Heart right ventricle (tissue), 16 donors: ENCODE measurements at regions not wholly inside any gene's neighbourhood (a gene's known extent, or its start where the extent isn't known, plus 50 kb on each side); places are given as distances from the start of the nearest gene placed in this dataset.

Experiments
- ATAC-seq, 8 donors: fragments of 200-7000 bp; cut with Tn5 transposase; one replicate each; pipeline ENCODE4 v1.9.1; 2020; ENCODE audit warnings: mild to moderate bottlenecking in 8 of 8, moderate library complexity in 8 of 8, moderate number of reproducible peaks in 1 of 8
- DNase-seq, 2 donors: peaks; one replicate each; pipeline ENCODE4 v3.0.0-alpha.2; 2020
- H3K27ac ChIP-seq, 10 donors: fragments of 200-600 bp; sonication (generic) in 2 of 10; one replicate each; pipeline versions ENCODE4 v1.5.0 to v1.8.0; 2020 to 2022; ENCODE audit warnings: mild to moderate bottlenecking in 3 of 10
- H3K27me3 ChIP-seq, 7 donors: fragments of 200-600 bp; one replicate each; pipeline ENCODE4 v1.8.0; 2021 to 2022; ENCODE audit warnings: mild to moderate bottlenecking in 2 of 7
- H3K36me3 ChIP-seq, 9 donors: fragments of 200-600 bp; sonication (generic) in 1 of 9; one replicate each; pipeline versions ENCODE4 v1.5.0 to v1.8.0; 2020 to 2022; ENCODE audit warnings: mild to moderate bottlenecking in 2 of 9
- H3K4me1 ChIP-seq, 9 donors: fragments of 200-600 bp; sonication (generic) in 1 of 9; one replicate each; pipeline versions ENCODE4 v1.5.0 to v1.8.0; 2020 to 2022; ENCODE audit warnings: mild to moderate bottlenecking in 4 of 9
- H3K4me3 ChIP-seq, 10 donors: fragments of 200-600 bp; sonication (generic) in 2 of 10; one replicate each; pipeline versions ENCODE4 v1.5.0 to v1.8.0; 2020 to 2022; ENCODE audit warnings: mild to moderate bottlenecking in 7 of 10, moderate library complexity in 2 of 10
- H3K9me3 ChIP-seq, 11 donors: fragments of 200-600 bp in 10 of 11; sonication (generic) in 2 of 11; one replicate each; pipeline versions ENCODE4 v1.5.0 to v1.8.0; 2013 to 2022; ENCODE audit warnings: mild to moderate bottlenecking in 2 of 11, control low read depth in 1 of 11, moderate library complexity in 1 of 11
- WGBS, 2 donors: extraction: QIAGEN DNeasy Blood & Tissue Kit; methylation state at CpG; one replicate each; pipeline ENCODE4 v1.1.7; 2013; ENCODE audit warnings: inconsistent platforms in 1 of 2; 5-methylcytosine and 5-hydroxymethylcytosine counted together
- intact Hi-C, 10 donors: fragments of 100-400 bp; cut with DNase I; formaldehyde crosslinking; loops; one replicate each; pipeline versions ENCODE4 v1.11.1 to v1.14.2; 2022
- TF ChIP-seq, protein P1 (sequence below), 9 donors: fragments of 200-600 bp; sonication (generic) in 2 of 9; IDR thresholded peaks; one replicate each; pipeline versions ENCODE4 v1.5.0 to v1.8.0; 2021 to 2022; ENCODE audit warnings: antibody characterized with exemption in 9 of 9, mild to moderate bottlenecking in 5 of 9, moderate library complexity in 1 of 9
- donor health status: Arrhythmogenic right ventricular cardiomyopathy.
- donor health status: ischemic (EF 13 %, LVEDD 7.1; RV severe dilation, severe dysfunction).
- donor health status: healthy with polysubstance abuse.
- donor health status: DM: no; HTN: yes; CAD: no.
- donor health status: DM: no; HTN: no; CAD: no.
- donor health status: ischemic (EF 25% LVEDD 6.9; RV normal size, moderate dysfunction).
- donor health status: ischemic (EF 25% LVEDD 5.7; RV mildly dilated, moderate dysfunction).
- donor health status: healthy.
- donor health status: DM: yes; HTN: yes; CAD: no.
- donor health status: Ischemic cardiomyopathy.
- donor health status: ischemic (EF 35%, LVEDD 5.7; RV mildly dilated, moderate dysfunction).
- donor health status: nonischemic (EF 11% LVEDD 7.7; RV severe dilation, severe dysfunction).
- donor health status: DM: yes; HTN: yes; CAD: no.
- donor health status: PGD.
- donor health status: ischemic (EF 29% LVEDD 5.4; RV normal size, mild dysfunction).
- donor health status: nonischemic (EF 23%, LVEDD 6.1; RV moderate dilation, normal function).

DNA sequence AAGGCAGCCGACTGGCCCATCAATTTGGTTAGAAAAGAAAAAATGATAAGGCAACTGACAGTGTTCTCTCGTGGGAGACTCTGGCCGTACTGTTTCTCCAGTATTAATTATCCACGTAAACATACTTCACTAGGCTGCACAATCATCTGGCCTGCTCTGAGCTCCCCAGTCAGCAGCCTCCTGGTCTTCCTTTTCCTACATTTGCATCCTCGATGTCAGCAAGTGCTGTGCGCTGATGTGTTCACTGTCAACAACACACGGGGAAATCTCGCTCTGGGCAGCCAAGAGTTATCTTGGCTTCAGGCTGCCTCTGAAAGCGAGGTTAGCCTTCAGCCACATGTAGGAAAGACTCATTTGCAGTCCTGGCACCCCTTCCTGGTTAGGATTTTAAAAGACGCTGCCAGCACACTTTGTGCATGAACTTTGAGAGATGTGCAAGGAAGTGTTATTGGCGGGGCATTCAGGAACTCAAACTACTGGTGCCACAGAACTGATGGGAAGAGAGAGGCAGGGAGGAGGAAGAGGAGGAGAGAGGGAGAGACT is 460.5 kb upstream of the ARID1B start:
- H3K4me3 ChIP-seq, result no peak overlapping the region
- no peaks in the 10 kb centered on the region for H3K27me3 ChIP-seq
- H3K36me3 ChIP-seq, result no peaks in the 10 kb centered on the region
- H3K9me3 ChIP-seq, result no peaks in the 10 kb centered on the region
- intact Hi-C loops, result no loop called here
- DNase-seq (no peak), ATAC-seq (no peak)
- no peak overlapping the region for H3K27ac ChIP-seq
- WGBS, 2 donors, result 71 to 77% methylated on average over 11 of the region's 11 CpGs
- TF ChIP-seq, protein P1, sequence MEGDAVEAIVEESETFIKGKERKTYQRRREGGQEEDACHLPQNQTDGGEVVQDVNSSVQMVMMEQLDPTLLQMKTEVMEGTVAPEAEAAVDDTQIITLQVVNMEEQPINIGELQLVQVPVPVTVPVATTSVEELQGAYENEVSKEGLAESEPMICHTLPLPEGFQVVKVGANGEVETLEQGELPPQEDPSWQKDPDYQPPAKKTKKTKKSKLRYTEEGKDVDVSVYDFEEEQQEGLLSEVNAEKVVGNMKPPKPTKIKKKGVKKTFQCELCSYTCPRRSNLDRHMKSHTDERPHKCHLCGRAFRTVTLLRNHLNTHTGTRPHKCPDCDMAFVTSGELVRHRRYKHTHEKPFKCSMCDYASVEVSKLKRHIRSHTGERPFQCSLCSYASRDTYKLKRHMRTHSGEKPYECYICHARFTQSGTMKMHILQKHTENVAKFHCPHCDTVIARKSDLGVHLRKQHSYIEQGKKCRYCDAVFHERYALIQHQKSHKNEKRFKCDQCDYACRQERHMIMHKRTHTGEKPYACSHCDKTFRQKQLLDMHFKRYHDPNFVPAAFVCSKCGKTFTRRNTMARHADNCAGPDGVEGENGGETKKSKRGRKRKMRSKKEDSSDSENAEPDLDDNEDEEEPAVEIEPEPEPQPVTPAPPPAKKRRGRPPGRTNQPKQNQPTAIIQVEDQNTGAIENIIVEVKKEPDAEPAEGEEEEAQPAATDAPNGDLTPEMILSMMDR (IDR thresholded peaks at IDR 0.05), result no peak
- H3K4me1 ChIP-seq, result no peaks in the 10 kb centered on the region

DNA sequence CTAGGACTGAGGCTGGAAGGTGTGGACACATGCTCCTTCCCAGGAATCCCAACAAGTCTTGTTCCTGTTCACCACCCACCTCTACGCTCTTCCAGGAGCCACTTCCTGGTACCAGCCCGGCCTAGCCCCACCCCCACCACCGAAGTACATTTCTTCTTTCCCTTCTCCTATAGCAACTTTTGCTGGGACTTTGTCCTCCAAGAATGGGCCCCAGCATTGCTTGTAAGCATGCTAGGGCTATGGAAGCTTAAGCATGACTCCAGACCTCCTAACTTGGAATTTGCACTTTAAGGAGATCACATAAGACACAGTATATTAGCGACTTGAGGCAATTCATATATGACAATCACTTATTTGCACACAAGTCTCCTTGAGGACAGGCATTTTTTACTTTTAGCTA is 462.0 kb upstream of the ARID1B start:
- WGBS, 2 donors, result 80 to 85% methylated on average over 4 of the region's 4 CpGs
- Histone ChIP-seq H3K27ac (no peak overlapping the region), H3K4me3 (no peak overlapping the region), H3K27me3 (no peaks in the 10 kb centered on the region), H3K4me1 (no peaks in the 10 kb centered on the region), H3K36me3 (no peaks in the 10 kb centered on the region), H3K9me3 (no peaks in the 10 kb centered on the region)
- no peak for ATAC-seq
- DNase-seq, result no peak
- TF ChIP-seq, protein P1 (IDR thresholded peaks at IDR 0.05), result no peak
- intact Hi-C loops, result no loop called here

DNA sequence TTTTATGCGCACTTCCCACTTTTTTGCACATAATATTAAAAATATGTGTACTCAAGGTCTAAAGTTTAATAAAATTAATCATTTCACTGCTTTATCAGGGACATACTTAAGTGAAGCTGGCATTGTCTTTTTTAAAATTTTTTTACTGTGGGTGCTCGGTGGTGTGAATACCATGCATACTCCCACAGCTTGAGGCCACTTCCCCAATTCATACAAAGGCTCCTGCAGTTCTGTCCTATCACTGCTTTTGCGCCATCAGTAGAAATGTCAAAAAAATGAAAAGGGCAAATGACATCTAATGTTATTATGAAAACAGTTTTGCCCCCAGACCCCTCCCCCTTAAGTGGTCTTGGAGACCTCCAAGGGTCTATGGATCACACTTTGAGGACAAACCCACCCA is 464.1 kb upstream of the ARID1B start:
- WGBS, 2 donors, result 82 to 86% methylated on average over 3 of the region's 3 CpGs
- no peaks in the 10 kb centered on the region for H3K27me3 ChIP-seq
- H3K27ac ChIP-seq, result no peak overlapping the region
- TF ChIP-seq, protein P1 (IDR thresholded peaks at IDR 0.05), result no peak
- H3K36me3 ChIP-seq, result no peaks in the 10 kb centered on the region
- H3K9me3 ChIP-seq, result no peaks in the 10 kb centered on the region
- H3K4me3 ChIP-seq, result no peak overlapping the region
- H3K4me1 ChIP-seq, result no peaks in the 10 kb centered on the region
- no peak for ATAC-seq
- intact Hi-C loops, result no loop called here
- DNase-seq, result no peak

DNA sequence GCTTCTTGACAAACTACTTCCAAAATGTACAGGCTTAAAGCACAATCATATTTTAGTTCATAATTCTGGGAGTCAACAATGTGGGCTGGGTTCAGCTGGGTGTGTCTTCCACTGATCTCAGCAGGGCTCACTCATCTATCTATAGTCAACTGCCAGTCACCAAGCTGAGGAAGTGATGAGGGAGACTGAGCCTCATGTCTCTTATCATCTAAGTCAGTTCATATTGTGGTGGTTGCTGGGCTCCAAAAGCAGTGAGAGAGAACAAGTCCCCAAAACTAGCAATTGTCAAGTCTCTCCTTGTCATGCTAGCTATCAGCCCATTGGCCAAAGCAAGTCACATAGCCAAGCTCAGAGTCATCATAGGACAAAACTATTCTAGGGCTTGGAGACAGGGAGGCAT is 465.9 kb upstream of the ARID1B start:
- H3K4me1 ChIP-seq, result no peaks in the 10 kb centered on the region
- H3K9me3 ChIP-seq, result no peaks in the 10 kb centered on the region
- no peak overlapping the region for H3K27ac ChIP-seq
- DNase-seq (no peak), ATAC-seq (no peak)
- intact Hi-C loops, result no loop called here
- no peaks in the 10 kb centered on the region for H3K36me3 ChIP-seq
- H3K4me3 ChIP-seq, result no peak overlapping the region
- no peaks in the 10 kb centered on the region for H3K27me3 ChIP-seq
- TF ChIP-seq, protein P1 (IDR thresholded peaks at IDR 0.05), result no peak
